ENCODE measurements at regions not wholly inside any gene's neighbourhood (a gene's known extent, or its start where the extent isn't known, plus 50 kb on each side); places are given as distances from the start of the nearest gene placed in this dataset.
"Not testable (repeated sequence)": the region's sequence is repeated elsewhere in the genome, so short reads cannot be mapped to it uniquely, and the experiment has no call there.

- H3K79me2 ChIP-seq (ENCODE audit: insufficient read depth, low read depth): peaks cover 56% of the 10 kb centered on the region
- no peak overlapping the region for H3K4me3 ChIP-seq (IDR thresholded peaks at IDR 0.05; ENCODE audit: insufficient read depth, low read depth, low read length)
- peak overlapping the region; percentile 74 for H3K4me2 ChIP-seq
- peak overlapping the region; percentile 19; the same call in 1 of the 2 replicates for H3K9ac ChIP-seq
- H2AFZ ChIP-seq (ENCODE audit: low read depth): no peak overlapping the region
- H3K27ac ChIP-seq: peak overlapping the region; percentile 62
- peaks cover 96% of the 10 kb centered on the region for H3K4me1 ChIP-seq (ENCODE audit: low read depth, poor library complexity, severe bottlenecking)
- H3K27me3 ChIP-seq (ENCODE audit: insufficient read depth, low read depth): no peaks in the 10 kb centered on the region
- H4K20me1 ChIP-seq (ENCODE audit: insufficient read depth): no peaks in the 10 kb centered on the region
- TF ChIP-seq, protein P1, sequence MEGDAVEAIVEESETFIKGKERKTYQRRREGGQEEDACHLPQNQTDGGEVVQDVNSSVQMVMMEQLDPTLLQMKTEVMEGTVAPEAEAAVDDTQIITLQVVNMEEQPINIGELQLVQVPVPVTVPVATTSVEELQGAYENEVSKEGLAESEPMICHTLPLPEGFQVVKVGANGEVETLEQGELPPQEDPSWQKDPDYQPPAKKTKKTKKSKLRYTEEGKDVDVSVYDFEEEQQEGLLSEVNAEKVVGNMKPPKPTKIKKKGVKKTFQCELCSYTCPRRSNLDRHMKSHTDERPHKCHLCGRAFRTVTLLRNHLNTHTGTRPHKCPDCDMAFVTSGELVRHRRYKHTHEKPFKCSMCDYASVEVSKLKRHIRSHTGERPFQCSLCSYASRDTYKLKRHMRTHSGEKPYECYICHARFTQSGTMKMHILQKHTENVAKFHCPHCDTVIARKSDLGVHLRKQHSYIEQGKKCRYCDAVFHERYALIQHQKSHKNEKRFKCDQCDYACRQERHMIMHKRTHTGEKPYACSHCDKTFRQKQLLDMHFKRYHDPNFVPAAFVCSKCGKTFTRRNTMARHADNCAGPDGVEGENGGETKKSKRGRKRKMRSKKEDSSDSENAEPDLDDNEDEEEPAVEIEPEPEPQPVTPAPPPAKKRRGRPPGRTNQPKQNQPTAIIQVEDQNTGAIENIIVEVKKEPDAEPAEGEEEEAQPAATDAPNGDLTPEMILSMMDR (conservative IDR thresholded peaks at IDR 0.05; ENCODE audit: low read depth, low read length): no peak
- H3K36me3 ChIP-seq (ENCODE audit: insufficient read depth): no peaks in the 10 kb centered on the region
These were observed 76.4 kb downstream of the PRR15 start for GRCh38 chr7:29639886-29640595.

DNA sequence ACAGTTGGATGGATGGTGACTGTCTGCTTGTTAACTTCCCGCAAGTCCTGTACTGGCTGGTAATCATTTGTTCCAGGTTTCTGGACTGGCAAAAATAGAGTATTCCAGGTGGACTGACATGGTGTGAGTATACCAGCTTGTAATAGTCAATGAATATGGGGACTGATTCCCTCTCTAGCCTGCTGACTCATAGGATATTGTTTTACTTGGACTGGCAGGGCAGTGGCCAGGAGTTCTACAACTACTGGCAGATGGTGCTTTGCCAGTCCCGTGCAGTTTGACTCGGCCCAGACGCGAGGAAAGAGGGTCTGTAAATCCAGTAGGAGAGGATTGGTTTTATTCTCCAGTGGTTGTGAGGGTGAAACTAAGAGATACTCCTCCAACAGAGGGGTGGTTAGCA, 78.0 kb downstream of the PRR15 start:
- Histone ChIP-seq H3K4me3 (IDR thresholded peaks at IDR 0.05; ENCODE audit: insufficient read depth, low read depth, low read length) (no peak overlapping the region), H3K79me2 (ENCODE audit: insufficient read depth, low read depth) (peaks cover 69% of the 10 kb centered on the region), H3K27ac (peak overlapping the region; percentile 62), H3K4me2 (peak overlapping the region; percentile 74), H4K20me1 (ENCODE audit: insufficient read depth) (no peaks in the 10 kb centered on the region), H2AFZ (ENCODE audit: low read depth) (no peak overlapping the region), H3K9ac (no peak overlapping the region), H3K4me1 (ENCODE audit: low read depth, poor library complexity, severe bottlenecking) (peaks cover 98% of the 10 kb centered on the region), H3K27me3 (ENCODE audit: insufficient read depth, low read depth) (no peaks in the 10 kb centered on the region), H3K36me3 (ENCODE audit: insufficient read depth) (no peaks in the 10 kb centered on the region)
- TF ChIP-seq, protein P1 (conservative IDR thresholded peaks at IDR 0.05; ENCODE audit: low read depth, low read length): no peak

GRCh38 chr7:29642494-29643155, 79.0 kb downstream of the PRR15 start:
- Histone ChIP-seq H3K4me3 (IDR thresholded peaks at IDR 0.05; ENCODE audit: insufficient read depth, low read depth, low read length) (no peak overlapping the region), H3K36me3 (ENCODE audit: insufficient read depth) (no peaks in the 10 kb centered on the region), H3K27ac (peak overlapping the region; percentile 62; the same call in 1 of the 2 replicates), H4K20me1 (ENCODE audit: insufficient read depth) (no peaks in the 10 kb centered on the region), H3K4me1 (ENCODE audit: low read depth, poor library complexity, severe bottlenecking) (peaks cover 98% of the 10 kb centered on the region), H3K79me2 (ENCODE audit: insufficient read depth, low read depth) (peaks cover 79% of the 10 kb centered on the region), H3K27me3 (ENCODE audit: insufficient read depth, low read depth) (no peaks in the 10 kb centered on the region), H3K4me2 (peak overlapping the region; percentile 74), H2AFZ (ENCODE audit: low read depth) (no peak overlapping the region), H3K9ac (no peak overlapping the region)
- TF ChIP-seq, protein P1 (conservative IDR thresholded peaks at IDR 0.05; ENCODE audit: low read depth, low read length): no peak

DNA sequence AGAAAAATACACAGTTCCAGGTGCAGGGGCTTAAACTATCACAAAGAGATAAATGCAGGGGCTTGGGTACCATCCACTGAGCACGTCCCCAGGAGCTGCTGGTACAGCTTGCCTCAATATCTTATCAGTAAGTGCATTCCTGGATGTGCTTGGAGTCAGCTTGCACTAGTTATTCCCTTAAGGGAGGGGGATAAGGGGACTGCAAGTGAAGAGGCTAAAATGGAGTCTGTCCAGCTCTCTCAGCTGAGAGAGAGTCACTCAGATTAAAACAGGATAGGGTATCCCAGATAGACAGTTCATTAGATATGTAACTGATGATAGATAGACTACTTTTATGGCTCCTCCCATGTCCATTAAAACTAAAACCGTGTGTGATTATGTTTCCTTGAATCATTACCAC, 82.5 kb downstream of the PRR15 start:
- H3K27me3 ChIP-seq (ENCODE audit: insufficient read depth, low read depth); H3K4me3 ChIP-seq (IDR thresholded peaks at IDR 0.05; ENCODE audit: insufficient read depth, low read depth, low read length); H4K20me1 ChIP-seq (ENCODE audit: insufficient read depth); H3K9ac ChIP-seq; H3K36me3 ChIP-seq (ENCODE audit: insufficient read depth); H3K27ac ChIP-seq; H2AFZ ChIP-seq (ENCODE audit: low read depth): not testable (repeated sequence)
- H3K4me2 ChIP-seq: peak overlapping the region; percentile 17; the same call in 1 of the 2 replicates
- peaks cover 98% of the 10 kb centered on the region for H3K4me1 ChIP-seq (ENCODE audit: low read depth, poor library complexity, severe bottlenecking)
- H3K79me2 ChIP-seq (ENCODE audit: insufficient read depth, low read depth): peaks cover 95% of the 10 kb centered on the region
